IMR-90 (cell line): ENCODE measurements at regions not wholly inside any gene's neighbourhood (a gene's known extent, or its start where the extent isn't known, plus 50 kb on each side); places are given as distances from the start of the nearest gene placed in this dataset.

Experiments
- ATAC-seq: fragments of 200-7000 bp; cut with Tn5 transposase; 2 replicates; pipeline ENCODE4 v1.9.1; 2020; ENCODE audit warnings: low read depth, mild to moderate bottlenecking, moderate library complexity
- BruUV-seq: library from RNA; stranded (reverse); fragments of 400-500 nt; replicated peaks from 2 replicates; lab custom pipeline; 2021; lab: Mats Ljungman, UMichigan
- CTCF ChIA-PET: fragments of 300-600 bp; formaldehyde crosslinking; extraction: SDS; loops from one replicate; lab custom pipeline; 2021; ENCODE audit warnings: antibody characterized with exemption; lab: Yijun Ruan, JAX
- POLR2A ChIA-PET: fragments of 300-600 bp; sonication (Branson Sonifier 250); formaldehyde crosslinking; loops from one replicate; lab custom pipeline; 2022; ENCODE audit warnings: antibody characterized with exemption; ENCODE audit not compliant: unreplicated experiment; lab: Charles Lee
- DNase-seq: peaks from one replicate; pipeline ENCODE4 v3.0.0; 2013
- H2AFZ ChIP-seq: replicated peaks from 2 replicates; pipeline ENCODE3; 2013; ENCODE audit warnings: low read length, mild to moderate bottlenecking; ENCODE audit not compliant: poor library complexity
- H2AK5ac ChIP-seq: 2 replicates; pipeline ENCODE4 v1.6.1; 2013; ENCODE audit warnings: low read depth, low read length, inconsistent platforms
- H2AK9ac ChIP-seq: replicated peaks from 2 replicates; pipeline ENCODE3; 2013; ENCODE audit warnings: mild to moderate bottlenecking, low read depth, low read length, moderate library complexity; ENCODE audit not compliant: poor library complexity
- H2BK120ac ChIP-seq: 2 replicates; pipeline ENCODE4 v1.6.1; 2013; ENCODE audit warnings: low read depth, low read length, inconsistent platforms
- H2BK15ac ChIP-seq: 3 replicates; pipeline ENCODE4 v1.6.1; 2013; ENCODE audit warnings: low read depth, low read length, inconsistent platforms
- H2BK20ac ChIP-seq: 2 replicates; pipeline ENCODE4 v1.6.1; 2013; ENCODE audit warnings: low read depth, mild to moderate bottlenecking, inconsistent platforms, low read length, moderate library complexity
- H2BK5ac ChIP-seq: 2 replicates; pipeline ENCODE4 v1.6.1; 2013; ENCODE audit warnings: mild to moderate bottlenecking, low read depth, low read length, inconsistent platforms; ENCODE audit not compliant: poor library complexity, severe bottlenecking
- H3K14ac ChIP-seq: replicated peaks from 2 replicates; pipeline ENCODE4 v1.6.1; 2013; ENCODE audit warnings: low read depth, low read length, inconsistent platforms
- H3K18ac ChIP-seq: 2 replicates; pipeline ENCODE4 v1.6.1; 2013; ENCODE audit warnings: low read depth, low read length, control low read depth
- H3K23ac ChIP-seq: 2 replicates; pipeline ENCODE4 v1.6.1; 2013; ENCODE audit warnings: low read depth, low read length, inconsistent platforms
- H3K27ac ChIP-seq: 2 replicates; pipeline ENCODE4 v1.5.1; 2013; ENCODE audit warnings: mild to moderate bottlenecking, control low read depth, low read length; ENCODE audit not compliant: insufficient read depth
- H3K27me3 ChIP-seq: 2 replicates; pipeline ENCODE4 v1.6.1; 2013; ENCODE audit warnings: low read length; ENCODE audit not compliant: control insufficient read depth, insufficient read depth
- H3K36me3 ChIP-seq: 2 replicates; pipeline ENCODE4 v1.6.1; 2013; ENCODE audit warnings: low read length, mixed read lengths; ENCODE audit not compliant: control insufficient read depth, insufficient read depth
- H3K4ac ChIP-seq: 2 replicates; pipeline ENCODE4 v1.6.1; 2013; ENCODE audit warnings: low read depth, low read length, inconsistent platforms
- H3K4me1 ChIP-seq: 2 replicates; pipeline ENCODE4 v1.6.1; 2013; ENCODE audit warnings: low read length, mixed read lengths; ENCODE audit not compliant: control insufficient read depth, insufficient read depth
- H3K4me2 ChIP-seq: 2 replicates; pipeline ENCODE4 v1.6.1; 2013; ENCODE audit warnings: low read depth, mild to moderate bottlenecking, control low read depth, low read length, moderate library complexity
- H3K4me3 ChIP-seq: 2 replicates; pipeline ENCODE4 v1.5.1; 2013; ENCODE audit warnings: low read depth, mild to moderate bottlenecking, control low read depth, low read length, moderate library complexity; ENCODE audit not compliant: insufficient read depth
- H3K56ac ChIP-seq: 2 replicates; pipeline ENCODE4 v1.6.1; 2013; ENCODE audit warnings: low read length, inconsistent platforms; ENCODE audit not compliant: insufficient read depth; ENCODE audit errors: extremely low read depth
- H3K79me1 ChIP-seq, 2 experiments: 2 replicates each; pipeline ENCODE4 v1.6.1; 2013; ENCODE audit warnings: low read length in 2 of 2, inconsistent platforms in 1 of 2, low read depth in 1 of 2
- H3K9ac ChIP-seq: 2 replicates; pipeline ENCODE4 v1.6.1; 2013; ENCODE audit warnings: low read depth, low read length, control low read depth
- H3K9me1 ChIP-seq: 2 replicates; pipeline ENCODE4 v1.6.1; 2013; ENCODE audit warnings: low read length, inconsistent platforms; ENCODE audit not compliant: insufficient read depth
- H3K9me3 ChIP-seq: 2 replicates; pipeline ENCODE4 v1.6.1; 2013; ENCODE audit warnings: low read length; ENCODE audit not compliant: control insufficient read depth, insufficient read depth
- H4K20me1 ChIP-seq: 2 replicates; pipeline ENCODE4 v1.6.1; 2013; ENCODE audit warnings: low read length, inconsistent platforms; ENCODE audit not compliant: insufficient read depth
- H4K5ac ChIP-seq: 2 replicates; pipeline ENCODE4 v1.6.1; 2013; ENCODE audit warnings: mild to moderate bottlenecking, low read depth, low read length, control low read depth
- H4K8ac ChIP-seq, 2 experiments: 2 replicates each; pipeline ENCODE4 v1.6.1; 2013; ENCODE audit warnings: low read depth in 2 of 2, low read length in 2 of 2, control low read depth in 1 of 2, inconsistent platforms in 1 of 2
- H4K91ac ChIP-seq: 2 replicates; pipeline ENCODE4 v1.6.1; 2013; ENCODE audit warnings: low read depth, low read length, inconsistent platforms; ENCODE audit not compliant: insufficient read depth
- CEBPB ChIP-seq: IDR thresholded peaks from 2 replicates; pipeline ENCODE4 v1.6.1; 2012; ENCODE audit warnings: low read depth, low read length, improper control_type of control experiment
- CTCF ChIP-seq: conservative IDR thresholded peaks from 2 replicates; pipeline ENCODE4 v1.5.1; 2012; ENCODE audit warnings: mild to moderate bottlenecking, low read depth, low read length, improper control_type of control experiment
- RFX5 ChIP-seq: IDR thresholded peaks from 2 replicates; pipeline ENCODE4 v1.8.0; 2012; ENCODE audit warnings: low read depth, mild to moderate bottlenecking, low read length, moderate library complexity
- USF2 ChIP-seq: fragments of 150-350 bp; IDR thresholded peaks from 2 replicates; pipeline ENCODE4 v1.6.1; 2017; ENCODE audit warnings: mild to moderate bottlenecking, antibody characterized with exemption, low read length, low read depth
- WGBS, 2 experiments: methylation state at CpG; one replicate each; pipeline versions ENCODE4 v1.1.5 to v1.1.7; 2013; ENCODE audit warnings: missing lambda C conversion rate in 2 of 2; ENCODE audit not compliant: insufficient read length in 1 of 2; ENCODE audit errors: extremely low coverage in 2 of 2; 5-methylcytosine and 5-hydroxymethylcytosine counted together
- dilution Hi-C: fragments of 300-500 bp; cut with HindIII; formaldehyde crosslinking; loops from one replicate; pipeline ENCODE4 v1.14.3; 2018; ENCODE audit warnings: low sequenced_read_pairs; ENCODE audit not compliant: unreplicated experiment
- in situ Hi-C: fragments of 300-500 bp; cut with MboI; formaldehyde crosslinking; loops from 3 replicates; pipeline ENCODE4 v1.14.3; 2019; ENCODE audit warnings: low sequenced_read_pairs, inconsistent platforms, mixed read lengths
- intact Hi-C: fragments of 100-400 bp; cut with micrococcal nuclease; formaldehyde crosslinking; loops from 2 replicates; pipeline ENCODE4 v1.10.0; 2022

- intact Hi-C loops (no loop called here), in situ Hi-C loops (no loop called here), dilution Hi-C loops (no loop called here)
- Histone ChIP-seq H4K8ac (no peak overlapping the region), H2BK120ac (no peak overlapping the region), H4K5ac (no peak overlapping the region), H3K4ac (no peak overlapping the region), H2BK15ac (no peak overlapping the region), H2BK5ac (no peak overlapping the region), H2AFZ (no peak overlapping the region), H3K18ac (no peak overlapping the region), H4K20me1 (no peaks in the 10 kb centered on the region), H3K27me3 (no peaks in the 10 kb centered on the region), H3K4me1 (no peaks in the 10 kb centered on the region), H3K14ac (no peak overlapping the region), H2AK9ac (no peak overlapping the region), H3K36me3 (no peaks in the 10 kb centered on the region), H2BK20ac (no peak overlapping the region), H3K9me1 (no peaks in the 10 kb centered on the region), H4K91ac (no peak overlapping the region), H2AK5ac (no peak overlapping the region), H3K56ac (no peak overlapping the region), H3K9ac (no peak overlapping the region), H3K79me1 (no peaks in the 10 kb centered on the region), H3K4me3 (no peak overlapping the region), H3K27ac (no peak overlapping the region), H3K4me2 (no peak overlapping the region), H3K9me3 (no peaks in the 10 kb centered on the region; the same call in 1 of the 2 replicates), H3K23ac (no peak overlapping the region)
- no TSS peak for BruUV-seq
- ChIA-PET CTCF (no interaction called here), POLR2A (no interaction called here)
- TF ChIP-seq CEBPB (no peak), USF2 (no peak), RFX5 (no peak), CTCF (no peak)
- no peak for DNase-seq
- no CpG with 5 or more reads among the region's 5 CpGs for WGBS, 2 experiments
- ATAC-seq, result no peak
These were observed 435.2 kb downstream of the MCTP2 start for GRCh38 chr15:94666553-94666952.
